Stomach (tissue), 4 donors: ENCODE measurements at regions not wholly inside any gene's neighbourhood (a gene's known extent, or its start where the extent isn't known, plus 50 kb on each side); places are given as distances from the start of the nearest gene placed in this dataset.

Experiments used
- CTCF ChIP-seq, 7 experiments: fragments of 450-650 bp in 4 of 7; fragments of 200-600 bp in 3 of 7; sonication (generic) in 3 of 7; IDR thresholded peaks; one replicate each; pipeline ENCODE4 v1.5.1; 2016 to 2019; ENCODE audit warnings: antibody characterized with exemption in 7 of 7, control low read depth in 2 of 7, mild to moderate bottlenecking in 1 of 7
- EP300 ChIP-seq: sonication (generic); formaldehyde crosslinking; IDR thresholded peaks from one replicate; pipeline ENCODE4 v1.6.1; 2017; ENCODE audit warnings: antibody characterized with exemption
- POLR2A ChIP-seq, 4 donors: fragments of 450-650 bp; IDR thresholded peaks; one replicate each; pipeline ENCODE4 v1.6.1; 2016; ENCODE audit warnings: antibody characterized with exemption in 4 of 4, control low read depth in 2 of 4, mild to moderate bottlenecking in 1 of 4, moderate library complexity in 1 of 4
- POLR2AphosphoS5 ChIP-seq, 3 donors: sonication (generic); formaldehyde crosslinking; IDR thresholded peaks; one replicate each; pipeline ENCODE4 v1.6.1; 2016; ENCODE audit warnings: antibody characterized with exemption in 3 of 3

- no peak for TF ChIP-seq EP300
- no peak for TF ChIP-seq CTCF (IDR thresholded peaks at IDR 0.05)
- TF ChIP-seq POLR2A (IDR thresholded peaks at IDR 0.05): no peak
- no peak for TF ChIP-seq POLR2AphosphoS5 (IDR thresholded peaks at IDR 0.05)
Observed at GRCh38 chr6:1515280-1515679, 94.4 kb upstream of the FOXC1 start.
